GM23338 (cell line): ENCODE measurements at regions not wholly inside any gene's neighbourhood (a gene's known extent, or its start where the extent isn't known, plus 50 kb on each side); places are given as distances from the start of the nearest gene placed in this dataset.

Experiments
- ATAC-seq: fragments of 200-7000 bp; cut with Tn5 transposase; 3 replicates; pipeline ENCODE4 v1.9.1; 2020
- DNase-seq: peaks from one replicate; pipeline ENCODE4 v3.0.0-alpha.2; 2015; ENCODE audit warnings: low spot score
- H2AFZ ChIP-seq: fragments of 200-600 bp; sonication (generic); 2 replicates; pipeline ENCODE4 v1.8.0; 2016; ENCODE audit warnings: antibody characterized with exemption, mild to moderate bottlenecking, moderate library complexity
- H3F3A ChIP-seq: fragments of 200-600 bp; sonication (generic); replicated peaks from 2 replicates; pipeline ENCODE4 v1.8.0; 2017; ENCODE audit warnings: antibody characterized with exemption, mixed run types, low read depth
- H3K27ac ChIP-seq: fragments of 200-600 bp; sonication (generic); 2 replicates; pipeline ENCODE4 v1.6.1; 2016; ENCODE audit warnings: low read depth
- H3K27me3 ChIP-seq: fragments of 200-600 bp; sonication (generic); 2 replicates; pipeline ENCODE4 v1.8.0; 2016; ENCODE audit warnings: mild to moderate bottlenecking, mixed run types, moderate library complexity; ENCODE audit not compliant: insufficient read depth
- H3K36me3 ChIP-seq: fragments of 200-600 bp; sonication (generic); 2 replicates; pipeline ENCODE4 v1.8.0; 2016; ENCODE audit warnings: mild to moderate bottlenecking; ENCODE audit not compliant: insufficient read depth
- H3K4me1 ChIP-seq: fragments of 200-600 bp; sonication (generic); 2 replicates; pipeline ENCODE4 v1.8.0; 2016; ENCODE audit warnings: mild to moderate bottlenecking, moderate library complexity; ENCODE audit not compliant: insufficient read depth
- H3K4me2 ChIP-seq: fragments of 200-600 bp; sonication (generic); 2 replicates; pipeline ENCODE4 v1.7.1; 2017; ENCODE audit warnings: mixed run types
- H3K4me3 ChIP-seq: fragments of 200-600 bp; sonication (generic); 2 replicates; pipeline ENCODE4 v1.6.1; 2016; ENCODE audit warnings: mixed run types
- H3K79me2 ChIP-seq: fragments of 200-600 bp; sonication (generic); replicated peaks from 2 replicates; pipeline ENCODE4 v1.8.0; 2017; ENCODE audit warnings: mild to moderate bottlenecking; ENCODE audit not compliant: insufficient read depth
- H3K9me2 ChIP-seq: fragments of 200-600 bp; sonication (generic); 2 replicates; pipeline ENCODE4 v1.8.0; 2017; ENCODE audit not compliant: insufficient read depth
- H4K20me1 ChIP-seq: fragments of 200-600 bp; sonication (generic); replicated peaks from 2 replicates; pipeline ENCODE4 v1.8.0; 2017; ENCODE audit warnings: mild to moderate bottlenecking; ENCODE audit not compliant: insufficient read depth
- H3K27ac Mint-ChIP-seq: 2 replicates; pipeline ENCODE4 v1.8.0; 2020; ENCODE audit warnings: inconsistent platforms, mild to moderate bottlenecking, moderate library complexity, mixed read lengths
- H3K27me3 Mint-ChIP-seq: 3 replicates; pipeline ENCODE4 v1.8.0; 2022; ENCODE audit warnings: low read depth, mild to moderate bottlenecking, moderate library complexity, mixed read lengths, inconsistent platforms; ENCODE audit not compliant: insufficient read depth, poor library complexity
- H3K36me3 Mint-ChIP-seq: 3 replicates; pipeline ENCODE4 v1.8.0; 2021; ENCODE audit warnings: low read depth, mild to moderate bottlenecking, inconsistent platforms, moderate library complexity, mixed read lengths
- H3K4me1 Mint-ChIP-seq: 3 replicates; pipeline ENCODE4 v1.8.0; 2020; ENCODE audit warnings: mild to moderate bottlenecking, inconsistent platforms, mixed read lengths
- H3K4me3 Mint-ChIP-seq: 3 replicates; pipeline ENCODE4 v1.8.0; 2021; ENCODE audit warnings: moderate library complexity, mild to moderate bottlenecking, inconsistent platforms, mixed read lengths
- H3K9me3 Mint-ChIP-seq: 3 replicates; pipeline ENCODE4 v1.8.0; 2020; ENCODE audit warnings: moderate library complexity, mild to moderate bottlenecking, inconsistent platforms, mixed read lengths
- JUNB ChIP-seq: IDR thresholded peaks from one replicate; pipeline ENCODE4 v1.6.1; 2016; ENCODE audit warnings: antibody characterized with exemption; ENCODE audit not compliant: unreplicated experiment
- POLR2AphosphoS5 ChIP-seq: IDR thresholded peaks from 2 replicates; pipeline ENCODE4 v1.6.1; 2016; ENCODE audit warnings: antibody characterized with exemption, low read depth
- ZNF331 ChIP-seq: fragments of 250-450 bp; sonication (Bioruptor Pico); IDR thresholded peaks from 2 replicates; pipeline ENCODE4 v1.5.0; 2020; ENCODE audit warnings: low read depth, mild to moderate bottlenecking, moderate library complexity
- TF ChIP-seq, protein P1 (sequence below): IDR thresholded peaks from 2 replicates; pipeline ENCODE4 v1.6.1; 2016; ENCODE audit warnings: antibody characterized with exemption
- TF ChIP-seq, protein P2 (sequence below), 2 experiments: fragments of 200-600 bp in 1 of 2; sonication (generic) in 1 of 2; conservative IDR thresholded peaks; 2 replicates each; pipeline versions ENCODE4 v1.5.1 to v1.6.1; 2016 to 2017; ENCODE audit warnings: antibody characterized with exemption in 2 of 2, low read depth in 2 of 2, mild to moderate bottlenecking in 2 of 2, moderate library complexity in 1 of 2

DNA sequence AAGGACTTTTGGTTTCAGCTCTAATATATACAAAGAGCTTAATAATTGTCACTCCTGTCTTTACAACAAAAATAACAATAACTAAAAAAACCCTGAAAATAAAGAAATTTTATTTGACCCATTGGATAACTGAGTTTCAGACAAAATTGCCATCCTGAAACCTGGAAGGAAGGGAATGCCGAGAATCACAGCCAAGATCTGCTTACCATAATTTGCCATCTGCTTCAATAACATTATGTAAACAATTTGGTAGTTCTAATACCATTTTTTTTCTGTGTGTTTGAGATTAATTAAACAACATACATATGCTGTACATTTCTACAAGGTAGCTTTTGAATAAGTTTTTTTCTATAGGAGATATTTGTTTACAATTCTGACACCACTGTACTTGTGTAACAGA lies 596.3 kb upstream of the MGAT4C start:
- Histone ChIP-seq H3K4me3 (no peak overlapping the region), H4K20me1 (no peaks in the 10 kb centered on the region), H3K4me1 (no peaks in the 10 kb centered on the region), H3F3A (no peaks in the 10 kb centered on the region), H2AFZ (no peak overlapping the region), H3K36me3 (no peaks in the 10 kb centered on the region), H3K27me3 (no peaks in the 10 kb centered on the region), H3K4me2 (no peak overlapping the region), H3K27ac (0 out of 2 replicates have a peak overlapping the region, but pooled peaks have one; percentile 22), H3K9me2 (no peaks in the 10 kb centered on the region), H3K79me2 (no peaks in the 10 kb centered on the region)
- Mint-ChIP-seq H3K36me3 (no peaks in the 10 kb centered on the region), H3K4me3 (no peak overlapping the region), H3K27ac (no peak overlapping the region), H3K4me1 (no peaks in the 10 kb centered on the region), H3K27me3 (no peaks in the 10 kb centered on the region), H3K9me3 (peaks cover 2% of the 10 kb centered on the region; the same call in 2 of the 3 replicates)
- ATAC-seq = no peak
- no peak for DNase-seq
- TF ChIP-seq, protein P1, sequence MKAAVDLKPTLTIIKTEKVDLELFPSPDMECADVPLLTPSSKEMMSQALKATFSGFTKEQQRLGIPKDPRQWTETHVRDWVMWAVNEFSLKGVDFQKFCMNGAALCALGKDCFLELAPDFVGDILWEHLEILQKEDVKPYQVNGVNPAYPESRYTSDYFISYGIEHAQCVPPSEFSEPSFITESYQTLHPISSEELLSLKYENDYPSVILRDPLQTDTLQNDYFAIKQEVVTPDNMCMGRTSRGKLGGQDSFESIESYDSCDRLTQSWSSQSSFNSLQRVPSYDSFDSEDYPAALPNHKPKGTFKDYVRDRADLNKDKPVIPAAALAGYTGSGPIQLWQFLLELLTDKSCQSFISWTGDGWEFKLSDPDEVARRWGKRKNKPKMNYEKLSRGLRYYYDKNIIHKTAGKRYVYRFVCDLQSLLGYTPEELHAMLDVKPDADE = no peak

DNA sequence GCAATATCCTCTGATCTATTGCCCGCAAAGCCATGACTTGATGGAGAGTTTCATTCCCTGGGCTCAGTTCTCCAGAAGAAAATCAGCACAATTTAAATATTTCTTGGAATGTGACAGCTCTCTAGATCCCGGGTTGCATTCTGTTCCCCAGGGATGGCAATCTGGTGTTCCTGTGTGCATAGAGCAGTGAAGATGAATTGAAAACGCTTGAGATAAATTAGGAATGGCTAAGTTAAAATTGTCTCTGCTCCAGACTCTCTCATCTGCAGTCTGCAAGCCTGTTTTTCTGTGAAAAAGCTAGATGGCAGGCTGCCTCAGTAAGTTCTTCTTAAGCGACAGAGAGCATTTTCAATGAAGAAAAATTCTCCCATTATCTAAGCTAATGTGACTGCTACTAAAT lies 582.5 kb upstream of the MGAT4C start:
- H3K4me1 Mint-ChIP-seq = peaks cover 25% of the 10 kb centered on the region
- TF ChIP-seq, protein P2, sequence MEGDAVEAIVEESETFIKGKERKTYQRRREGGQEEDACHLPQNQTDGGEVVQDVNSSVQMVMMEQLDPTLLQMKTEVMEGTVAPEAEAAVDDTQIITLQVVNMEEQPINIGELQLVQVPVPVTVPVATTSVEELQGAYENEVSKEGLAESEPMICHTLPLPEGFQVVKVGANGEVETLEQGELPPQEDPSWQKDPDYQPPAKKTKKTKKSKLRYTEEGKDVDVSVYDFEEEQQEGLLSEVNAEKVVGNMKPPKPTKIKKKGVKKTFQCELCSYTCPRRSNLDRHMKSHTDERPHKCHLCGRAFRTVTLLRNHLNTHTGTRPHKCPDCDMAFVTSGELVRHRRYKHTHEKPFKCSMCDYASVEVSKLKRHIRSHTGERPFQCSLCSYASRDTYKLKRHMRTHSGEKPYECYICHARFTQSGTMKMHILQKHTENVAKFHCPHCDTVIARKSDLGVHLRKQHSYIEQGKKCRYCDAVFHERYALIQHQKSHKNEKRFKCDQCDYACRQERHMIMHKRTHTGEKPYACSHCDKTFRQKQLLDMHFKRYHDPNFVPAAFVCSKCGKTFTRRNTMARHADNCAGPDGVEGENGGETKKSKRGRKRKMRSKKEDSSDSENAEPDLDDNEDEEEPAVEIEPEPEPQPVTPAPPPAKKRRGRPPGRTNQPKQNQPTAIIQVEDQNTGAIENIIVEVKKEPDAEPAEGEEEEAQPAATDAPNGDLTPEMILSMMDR (conservative IDR thresholded peaks at IDR 0.05; ENCODE audit: low read depth in 2 of 2) = peak in 1 of 2 experiments; percentile 36; a peak in 2 of 4 replicates
- no peak for TF ChIP-seq POLR2AphosphoS5

DNA sequence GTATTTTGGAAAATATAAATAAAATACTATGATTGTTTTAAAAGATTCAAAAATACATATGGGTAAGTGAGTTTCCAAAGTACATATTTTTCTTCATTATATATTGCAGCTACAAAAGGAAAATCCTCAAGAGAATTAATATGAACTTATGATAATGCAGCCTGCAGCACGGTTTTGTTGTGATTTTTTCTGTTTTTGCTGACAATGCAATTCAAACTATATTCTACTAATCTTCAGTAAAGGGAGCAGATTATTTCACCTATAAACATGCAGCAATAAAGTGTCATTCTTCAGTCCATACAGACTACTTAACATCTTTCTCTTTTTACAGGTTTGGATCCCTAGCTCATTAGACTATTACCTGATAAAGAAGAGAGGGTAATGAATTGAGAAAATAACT lies 582.1 kb upstream of the MGAT4C start:
- no peaks in the 10 kb centered on the region for H3K9me3 Mint-ChIP-seq
- no peak overlapping the region for H3K4me3 Mint-ChIP-seq
- Histone ChIP-seq H3K79me2 (no peaks in the 10 kb centered on the region), H3K27ac (no peak overlapping the region), H3K36me3 (no peaks in the 10 kb centered on the region), H3K27me3 (no peaks in the 10 kb centered on the region), H3K4me1 (peaks cover 20% of the 10 kb centered on the region), H3K9me2 (no peaks in the 10 kb centered on the region), H3K4me2 (no peak overlapping the region), H3K4me3 (no peak overlapping the region), H4K20me1 (no peaks in the 10 kb centered on the region), H2AFZ (peak overlapping the region; percentile 34; the same call in 1 of the 2 replicates), H3F3A (no peaks in the 10 kb centered on the region)
- H3K36me3 Mint-ChIP-seq = no peaks in the 10 kb centered on the region
- no peak overlapping the region for H3K27ac Mint-ChIP-seq
- H3K27me3 Mint-ChIP-seq = no peaks in the 10 kb centered on the region
- DNase-seq = no peak
- ATAC-seq = no peak
- TF ChIP-seq JUNB = no peak
- TF ChIP-seq, protein P2 (conservative IDR thresholded peaks at IDR 0.05; ENCODE audit: low read depth in 2 of 2) = no peak
- TF ChIP-seq, protein P1 = no peak
- TF ChIP-seq ZNF331 (CRISPR knock-in tag) = no peak
- H3K4me1 Mint-ChIP-seq = peaks cover 25% of the 10 kb centered on the region

More for the DNA sequence above, 582.5 kb upstream of the MGAT4C start:
- no peaks in the 10 kb centered on the region for H4K20me1 ChIP-seq
- peak overlapping the region; percentile 34; the same call in 1 of the 2 replicates for H2AFZ ChIP-seq
- peak overlapping the region; percentile 76; the same call in 1 of the 2 replicates for H3K27ac Mint-ChIP-seq
- H3K4me3 ChIP-seq = no peak overlapping the region
- H3K27me3 ChIP-seq = no peaks in the 10 kb centered on the region
- H3K9me3 Mint-ChIP-seq = no peaks in the 10 kb centered on the region
- H3K27ac ChIP-seq = no peak overlapping the region
- peaks cover 20% of the 10 kb centered on the region for H3K4me1 ChIP-seq
- H3K27me3 Mint-ChIP-seq = no peaks in the 10 kb centered on the region
- H3K36me3 Mint-ChIP-seq = no peaks in the 10 kb centered on the region
- H3K36me3 ChIP-seq = no peaks in the 10 kb centered on the region
- no peak for ATAC-seq
- H3K4me2 ChIP-seq = no peak overlapping the region
- no peaks in the 10 kb centered on the region for H3K9me2 ChIP-seq
- no peaks in the 10 kb centered on the region for H3F3A ChIP-seq
- no peaks in the 10 kb centered on the region for H3K79me2 ChIP-seq
- H3K4me3 Mint-ChIP-seq = no peak overlapping the region
- peak; percentile 16 for DNase-seq
